Hippocampal formation (tissue), 2 donors: ENCODE measurements at regions not wholly inside any gene's neighbourhood (a gene's known extent, or its start where the extent isn't known, plus 50 kb on each side); places are given as distances from the start of the nearest gene placed in this dataset.
"Not testable (repeated sequence)": the region's sequence is repeated elsewhere in the genome, so short reads cannot be mapped to it uniquely, and the experiment has no call there.

Experiments used
- DNase-seq, 2 donors: peaks; one replicate each; lab custom pipeline; 2025; lab: John Stamatoyannopoulos, UW

- DNase-seq: no peak
Measured at GRCh38 chrX:63581906-63582305, 203.1 kb downstream of the ARHGEF9 start.

DNA sequence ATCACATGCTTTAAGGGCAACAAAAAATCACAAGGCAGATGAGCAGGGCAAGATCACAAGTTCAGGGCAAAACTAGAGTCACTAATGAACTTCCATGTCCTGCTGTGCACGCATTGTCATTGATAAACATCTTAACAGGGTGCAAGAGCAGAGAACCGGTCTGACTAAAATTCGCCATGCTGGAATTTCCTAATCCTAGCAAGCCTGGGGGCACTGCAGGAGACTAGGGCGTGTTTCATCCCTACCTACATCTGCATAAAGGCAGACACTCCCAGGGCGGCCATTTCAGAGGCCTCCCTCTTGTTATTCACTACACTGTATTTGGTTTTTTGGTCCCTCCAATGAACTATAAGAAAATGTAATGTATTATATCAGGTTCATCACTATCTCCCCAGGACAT lies 203.6 kb downstream of the ARHGEF9 start:
- DNase-seq: no peak

GRCh38 chrX:63576533-63576932 lies 208.5 kb downstream of the ARHGEF9 start:
- DNase-seq: no peak

- not testable (repeated sequence) for DNase-seq
Measured at GRCh38 chrX:63575700-63576099, 209.3 kb downstream of the ARHGEF9 start.

GRCh38 chrX:63566856-63567255 lies 215.7 kb upstream of the SPIN4 start:
- no peak for DNase-seq

DNA sequence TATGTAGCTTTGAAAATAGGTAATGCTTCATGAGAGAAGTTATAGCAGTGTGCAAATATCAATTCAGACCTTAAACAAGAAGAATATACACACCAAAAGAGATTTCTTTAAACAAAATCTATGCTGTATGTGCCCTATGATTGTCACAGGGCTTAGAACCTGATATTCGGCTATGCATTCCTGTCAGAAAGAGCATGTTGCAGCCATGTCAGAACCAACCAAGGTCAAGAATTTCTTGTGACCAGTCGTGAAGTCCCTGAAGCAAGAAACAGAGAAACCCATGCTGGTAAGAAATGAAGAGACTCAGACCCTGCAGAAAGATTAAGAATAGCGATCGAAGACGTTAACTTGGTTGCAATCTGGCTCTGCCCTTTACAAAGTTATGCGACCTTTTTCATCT lies 210.3 kb upstream of the SPIN4 start:
- no peak for DNase-seq

DNA sequence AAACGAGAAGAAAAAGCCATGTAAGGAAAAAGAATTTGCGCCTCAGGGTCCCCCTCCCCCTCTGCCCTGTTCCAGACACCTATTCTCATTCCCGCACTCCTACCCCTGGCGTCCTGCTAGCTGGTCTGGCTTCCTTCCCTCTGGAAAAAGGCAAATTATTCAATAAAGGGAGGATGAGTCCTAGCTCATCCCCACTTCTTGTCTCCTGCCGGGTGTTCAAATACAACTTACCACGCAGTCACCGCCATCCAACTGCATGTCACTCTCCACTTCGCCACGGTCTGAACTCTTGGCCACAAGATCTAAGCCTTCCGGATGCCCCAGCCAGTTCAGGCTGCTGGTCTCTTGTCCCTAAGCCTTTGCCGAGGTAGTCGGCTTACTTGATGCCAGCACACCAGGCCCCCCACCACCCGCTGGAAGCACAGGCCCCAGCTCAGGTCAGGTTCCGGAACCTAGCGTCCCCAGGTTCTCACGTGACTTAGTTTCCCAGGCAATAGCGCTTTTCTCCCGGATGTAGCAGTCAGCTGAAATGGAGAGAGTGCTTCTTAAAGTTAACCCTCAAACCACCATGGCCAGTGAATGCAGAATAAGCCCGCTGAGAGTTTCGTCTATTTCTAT lies 209.6 kb upstream of the SPIN4 start:
- DNase-seq: peak; percentile 29 to 53

DNA sequence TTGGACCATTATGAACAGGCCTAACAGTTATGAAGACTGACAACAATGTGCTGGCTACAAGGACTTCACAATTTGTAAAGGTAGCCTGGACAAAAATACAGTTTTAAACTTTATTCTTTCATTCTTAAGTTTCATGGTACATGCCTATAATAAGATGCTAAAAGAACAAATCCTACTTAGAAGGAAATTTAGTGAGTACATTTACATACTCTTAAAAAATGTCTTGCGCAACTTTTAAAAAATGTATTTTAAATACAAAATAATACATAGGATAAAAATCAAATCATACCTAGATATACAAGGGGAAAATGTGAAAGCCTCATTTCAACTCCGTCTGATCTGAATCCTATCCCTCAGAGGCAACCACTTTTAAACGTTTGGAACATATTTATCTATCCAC lies 200.7 kb upstream of the SPIN4 start:
- DNase-seq: no peak

DNA sequence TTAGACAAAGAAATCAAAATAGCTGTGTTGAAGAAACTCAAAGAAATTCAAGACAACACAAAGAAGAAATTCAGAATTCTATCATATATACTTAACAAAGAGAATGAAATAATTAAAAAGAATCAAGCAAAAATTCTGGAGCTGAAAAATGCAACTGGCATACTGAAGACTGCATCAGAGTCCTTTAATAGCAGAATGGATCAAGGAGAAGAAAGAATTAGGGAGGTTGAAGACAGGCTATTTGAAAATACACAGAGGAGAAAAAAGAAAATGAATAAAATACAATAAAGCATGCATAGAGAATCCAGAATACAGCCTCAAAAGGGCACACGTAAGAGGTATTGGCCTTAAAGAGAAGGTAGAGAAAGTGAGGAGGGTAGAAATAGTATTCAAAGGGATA lies 179.5 kb upstream of the SPIN4 start:
- no peak for DNase-seq

- DNase-seq: no peak
Measured at GRCh38 chrX:63529961-63530360, 178.8 kb upstream of the SPIN4 start.

DNA sequence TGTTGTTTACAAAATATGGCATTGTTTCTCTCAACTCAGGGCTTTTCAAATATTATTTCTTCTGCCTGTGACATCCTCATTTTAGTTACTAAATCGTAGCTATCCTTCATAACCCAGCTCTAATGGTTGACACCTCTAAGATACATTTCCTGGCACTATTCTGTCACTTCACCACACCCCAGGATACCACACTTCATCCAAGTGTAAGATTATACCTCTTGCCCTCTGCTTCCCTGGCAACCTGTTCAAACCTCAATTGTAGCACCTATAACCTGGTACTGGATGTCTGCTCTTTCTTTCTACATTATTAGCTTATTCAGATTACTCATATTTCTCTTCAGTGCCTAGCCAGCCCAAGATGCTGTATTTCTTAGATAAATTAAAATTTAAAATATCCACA lies 175.7 kb upstream of the SPIN4 start:
- no peak for DNase-seq

- DNase-seq: no peak
Measured at GRCh38 chrX:63525491-63525890, 174.4 kb upstream of the SPIN4 start.

DNA sequence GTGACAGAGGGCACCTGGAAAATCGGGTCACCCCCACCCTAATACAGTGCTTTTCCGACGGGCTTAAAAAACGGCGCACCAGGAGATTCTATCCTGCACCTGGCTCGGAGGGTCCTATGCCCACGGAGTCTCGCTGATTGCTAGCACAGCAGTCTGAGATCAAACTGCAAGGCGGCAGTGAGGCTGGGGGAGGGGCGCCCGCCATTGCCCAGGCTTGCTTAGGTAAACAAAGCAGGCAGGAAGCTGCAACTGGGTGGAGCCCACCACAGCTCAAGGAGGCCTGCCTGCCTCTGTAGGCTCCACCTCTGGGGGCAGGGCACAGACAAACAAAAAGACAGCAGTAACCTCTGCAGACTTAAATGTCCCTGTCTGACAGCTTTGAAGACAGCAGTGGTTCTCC lies 168.2 kb upstream of the SPIN4 start:
- not testable (repeated sequence) for DNase-seq

- DNase-seq: no peak
Measured at GRCh38 chrX:63514569-63515080, 163.5 kb upstream of the SPIN4 start.

DNA sequence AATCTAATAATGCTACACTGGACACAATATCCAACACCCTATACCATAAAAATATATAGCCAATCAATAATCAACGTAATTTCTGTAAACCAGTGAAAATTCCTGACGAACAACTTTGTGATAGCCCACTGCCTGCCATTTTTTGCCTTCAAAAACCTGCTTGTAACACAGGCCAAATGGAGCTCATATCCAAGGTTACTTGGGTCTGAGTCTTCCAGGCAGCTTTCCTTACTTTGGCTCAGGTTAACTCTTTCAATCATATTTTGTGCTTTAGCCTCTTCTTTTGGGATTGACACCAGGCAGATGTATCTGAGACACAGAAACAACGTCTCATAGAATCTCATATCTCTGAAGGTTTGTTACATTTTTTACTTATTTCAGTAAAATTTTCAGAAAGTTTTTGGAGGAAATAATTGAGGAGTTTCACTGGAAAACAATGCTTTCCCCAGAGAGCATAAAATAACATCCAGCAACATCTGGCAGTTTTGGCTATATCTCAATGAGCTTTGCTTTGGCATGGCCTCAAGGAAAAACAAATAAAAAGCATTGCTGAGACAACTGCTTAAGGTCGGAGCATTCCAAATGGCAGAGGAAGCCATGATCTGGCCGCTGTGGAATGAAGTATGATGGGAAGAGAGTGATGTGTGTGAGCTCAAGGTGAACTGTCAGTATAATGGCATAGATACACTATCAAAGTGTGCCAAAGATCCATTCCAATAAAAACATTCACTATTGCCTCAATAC lies 162.9 kb upstream of the SPIN4 start:
- DNase-seq: no peak

DNA sequence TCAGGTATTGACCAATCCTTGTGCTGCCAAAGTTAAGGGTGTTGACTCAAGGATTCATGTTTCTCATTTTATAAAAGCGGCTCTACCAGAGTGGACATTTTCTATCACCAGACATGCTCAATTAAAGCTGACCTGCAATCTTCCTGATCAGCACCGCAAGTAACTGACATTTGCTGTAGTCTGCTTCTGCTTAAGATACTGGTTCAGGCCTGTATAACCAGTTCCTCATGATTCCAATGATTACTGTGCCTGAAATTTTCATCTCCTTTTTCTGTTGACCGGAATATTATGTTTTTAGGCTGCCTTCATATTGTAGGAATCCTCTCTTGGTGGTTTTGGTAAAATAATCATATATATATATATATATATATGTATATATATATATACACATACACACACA lies 160.2 kb upstream of the SPIN4 start:
- DNase-seq: no peak

GRCh38 chrX:63508668-63509067 lies 157.5 kb upstream of the SPIN4 start:
- no peak for DNase-seq

DNA sequence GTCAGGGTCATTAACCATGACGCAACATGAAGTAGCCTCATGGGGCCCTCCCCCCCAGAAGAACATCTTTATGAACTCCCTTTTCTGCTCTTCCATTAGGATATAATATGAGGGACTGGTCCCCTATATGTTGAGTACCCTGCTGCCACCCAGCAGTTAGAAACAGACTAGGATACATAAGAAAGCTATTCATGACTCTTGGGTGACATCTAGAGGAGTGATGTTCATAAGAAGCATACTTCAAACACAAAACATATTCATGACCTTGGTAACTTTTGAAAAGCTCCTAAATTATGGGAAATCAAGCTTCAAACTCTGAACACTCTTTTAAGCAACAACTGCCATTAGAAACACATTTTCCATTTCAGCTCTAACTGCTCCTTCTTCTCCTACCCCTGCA lies 155.2 kb upstream of the SPIN4 start:
- peak in 1 of 2 donors; percentile 12 for DNase-seq

DNA sequence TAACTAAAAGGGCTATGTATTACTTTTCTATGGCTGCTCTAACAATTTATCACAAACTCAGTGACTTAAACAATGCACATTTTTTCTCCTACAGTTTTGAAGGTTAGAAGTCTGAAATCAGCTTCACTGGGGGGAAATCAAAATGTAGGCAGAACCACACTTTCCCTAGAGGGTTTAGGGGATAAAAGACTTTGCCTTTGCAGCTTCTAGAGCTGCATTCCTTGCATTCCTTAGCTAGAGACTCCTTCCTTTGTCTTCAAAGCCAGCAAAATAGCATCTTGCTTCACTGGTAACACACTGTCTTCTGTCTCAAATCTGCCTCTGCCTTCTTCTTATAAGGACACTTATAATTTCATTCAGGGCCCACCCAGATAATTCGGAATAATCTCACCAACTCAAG lies 152.4 kb upstream of the SPIN4 start:
- DNase-seq: no peak

DNA sequence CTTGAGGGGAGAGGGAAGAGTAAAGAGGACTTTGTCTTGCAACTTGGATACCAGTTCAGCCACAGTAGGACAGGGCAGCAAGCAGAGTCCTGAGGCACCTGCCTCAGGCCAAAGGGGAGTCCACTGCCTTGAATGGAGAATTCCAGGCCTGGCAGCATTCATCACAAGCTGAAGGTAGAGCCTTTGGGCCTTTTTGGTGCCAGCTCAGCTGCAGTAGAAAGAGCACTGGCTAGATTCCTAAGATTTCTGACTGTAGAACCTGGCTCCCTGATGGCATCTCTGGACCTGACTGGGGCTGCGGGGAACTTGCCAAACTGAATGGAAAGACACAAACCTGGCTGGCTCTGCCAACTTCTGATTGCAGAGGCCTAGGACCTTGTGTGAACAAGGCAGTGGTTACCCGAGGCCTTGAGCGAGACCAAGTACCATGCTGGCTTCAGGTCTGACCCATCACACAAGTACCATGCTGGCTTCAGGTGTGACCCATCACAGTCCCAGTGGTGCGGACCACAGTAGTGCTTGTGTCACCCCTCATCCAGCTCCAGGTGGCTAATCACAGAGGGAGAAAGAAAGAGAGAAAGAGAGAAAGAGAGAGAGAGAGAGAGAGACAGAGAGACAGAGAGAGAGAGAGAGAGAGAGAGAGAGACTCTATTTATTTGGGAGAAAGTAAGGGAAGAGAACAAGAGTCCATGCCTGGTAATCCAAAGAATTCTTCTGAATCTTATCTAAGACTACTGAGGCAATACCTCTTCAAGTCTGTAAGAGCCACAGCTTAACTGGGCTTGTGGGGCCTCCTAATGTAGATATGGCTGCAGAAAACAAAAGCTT lies 137.6 kb upstream of the SPIN4 start:
- no peak for DNase-seq

DNA sequence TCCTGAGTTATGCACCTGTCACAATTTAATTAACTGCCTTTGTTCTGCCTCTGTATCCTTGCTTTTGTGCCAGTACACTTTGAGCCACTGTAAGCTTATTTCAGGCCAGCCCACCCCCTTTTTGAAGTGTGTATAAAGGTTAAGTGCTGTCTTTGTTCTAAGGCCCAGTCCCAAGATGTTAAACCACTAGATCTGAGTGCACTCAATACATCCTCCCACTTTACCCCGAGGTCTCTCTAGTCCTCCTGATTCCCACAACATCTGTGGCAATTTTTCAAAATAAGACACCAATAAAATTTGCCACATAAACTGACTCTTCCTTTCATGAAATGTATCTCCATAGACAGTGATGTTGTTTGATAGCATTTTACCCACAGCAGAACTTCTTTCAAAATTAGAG lies 124.1 kb upstream of the SPIN4 start:
- no peak for DNase-seq

DNA sequence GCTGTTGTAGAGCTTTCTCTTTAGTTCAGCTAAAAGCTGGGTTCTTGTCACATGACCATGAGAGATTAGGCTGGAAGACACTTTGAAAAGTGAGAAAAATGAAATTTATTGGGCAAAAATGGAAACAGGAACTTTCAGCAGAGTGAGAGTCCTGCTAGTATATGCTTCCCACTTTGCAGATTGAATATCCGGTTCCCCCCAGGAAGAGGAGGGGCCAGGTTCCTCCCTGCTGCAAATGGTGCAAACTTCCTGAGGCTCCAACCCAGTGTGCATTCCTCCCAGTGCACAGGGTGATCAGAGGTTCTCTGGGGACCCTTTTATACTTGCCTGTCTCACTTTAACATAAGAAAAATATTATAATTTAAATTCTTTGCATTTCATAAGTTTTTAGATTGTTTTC lies 119.9 kb upstream of the SPIN4 start:
- DNase-seq: no peak

GRCh38 chrX:63470506-63470905 lies 119.4 kb upstream of the SPIN4 start:
- DNase-seq: no peak
